Neuronal stem cell (in vitro differentiated cells): ENCODE measurements at regions not wholly inside any gene's neighbourhood (a gene's known extent, or its start where the extent isn't known, plus 50 kb on each side); places are given as distances from the start of the nearest gene placed in this dataset.

Experiments
- DNase-seq: peaks from one replicate; pipeline ENCODE4 v3.0.0-alpha.2; 2013; ENCODE audit warnings: low spot score
- H2AFZ ChIP-seq: one replicate; pipeline ENCODE4 v1.6.1; 2013; ENCODE audit warnings: mild to moderate bottlenecking, low read length, inconsistent platforms
- H2AK5ac ChIP-seq: 2 replicates; pipeline ENCODE4 v1.6.1; 2013; ENCODE audit warnings: low read depth, mild to moderate bottlenecking, inconsistent platforms, low read length, moderate library complexity, mixed read lengths
- H2BK120ac ChIP-seq: 2 replicates; pipeline ENCODE4 v1.6.1; 2013; ENCODE audit warnings: low read depth, mild to moderate bottlenecking, inconsistent platforms, low read length, moderate library complexity, mixed read lengths
- H2BK12ac ChIP-seq: one replicate; pipeline ENCODE4 v1.6.1; 2013; ENCODE audit warnings: low read length, inconsistent platforms
- H2BK15ac ChIP-seq: 2 replicates; pipeline ENCODE4 v1.6.1; 2013; ENCODE audit warnings: mild to moderate bottlenecking, low read length, inconsistent platforms, mixed read lengths
- H2BK5ac ChIP-seq: one replicate; pipeline ENCODE4 v1.6.1; 2013; ENCODE audit warnings: inconsistent platforms, mild to moderate bottlenecking, low read length, moderate library complexity
- H3K14ac ChIP-seq: one replicate; pipeline ENCODE4 v1.6.1; 2013; ENCODE audit warnings: low read length, inconsistent platforms
- H3K18ac ChIP-seq: 2 replicates; pipeline ENCODE4 v1.6.1; 2013; ENCODE audit warnings: low read length, inconsistent platforms
- H3K23ac ChIP-seq: 2 replicates; pipeline ENCODE4 v1.6.1; 2013; ENCODE audit warnings: low read depth, mild to moderate bottlenecking, mixed read lengths, low read length, inconsistent platforms; ENCODE audit not compliant: poor library complexity
- H3K27ac ChIP-seq: replicated peaks from 3 replicates; pipeline ENCODE4 v1.5.1; 2013; ENCODE audit warnings: low read length, inconsistent platforms
- H3K27me3 ChIP-seq, 3 experiments: 2 replicates each; pipeline ENCODE4 v1.6.1; 2013; ENCODE audit warnings: low read length in 3 of 3, mild to moderate bottlenecking in 2 of 3, inconsistent platforms in 1 of 3, low read depth in 1 of 3, mixed read lengths in 1 of 3, moderate library complexity in 1 of 3; ENCODE audit not compliant: control insufficient read depth in 3 of 3, insufficient read depth in 3 of 3
- H3K36me3 ChIP-seq, 2 donors: replicated peaks in 1 of 2; 2 replicates each; pipeline ENCODE4 v1.6.1; 2013; ENCODE audit warnings: low read length in 2 of 2; ENCODE audit not compliant: control insufficient read depth in 2 of 2, insufficient read depth in 2 of 2
- H3K4ac ChIP-seq: 2 replicates; pipeline ENCODE4 v1.6.1; 2013; ENCODE audit warnings: inconsistent platforms, mild to moderate bottlenecking, low read length, moderate library complexity
- H3K4me1 ChIP-seq, 2 donors: 1 replicate in 1 of 2; 2 replicates in 1 of 2; pipeline ENCODE4 v1.6.1; 2013; ENCODE audit warnings: low read length in 2 of 2, low read depth in 1 of 2; ENCODE audit not compliant: control insufficient read depth in 2 of 2, insufficient read depth in 1 of 2
- H3K4me2 ChIP-seq: one replicate; pipeline ENCODE4 v1.6.1; 2013; ENCODE audit warnings: mild to moderate bottlenecking, low read length, inconsistent platforms; ENCODE audit not compliant: insufficient read depth, poor library complexity, severe bottlenecking
- H3K4me3 ChIP-seq, 2 donors: 2 replicates each; pipeline ENCODE4 v1.5.1; 2013; ENCODE audit warnings: low read length in 2 of 2, mild to moderate bottlenecking in 2 of 2, inconsistent platforms in 1 of 2, moderate library complexity in 1 of 2
- H3K79me1 ChIP-seq: one replicate; pipeline ENCODE4 v1.6.1; 2013; ENCODE audit warnings: low read depth, mild to moderate bottlenecking, inconsistent platforms, low read length, moderate library complexity
- H3K9ac ChIP-seq: one replicate; pipeline ENCODE4 v1.6.1; 2013; ENCODE audit warnings: mild to moderate bottlenecking, low read depth, low read length, inconsistent platforms; ENCODE audit not compliant: poor library complexity
- H3K9me3 ChIP-seq, 2 donors: replicated peaks in 1 of 2; 2 replicates each; pipeline versions ENCODE3 to v1.6.1; 2013; ENCODE audit warnings: low read length in 2 of 2, mild to moderate bottlenecking in 2 of 2, inconsistent platforms in 1 of 2, low read depth in 1 of 2, mixed read lengths in 1 of 2, moderate library complexity in 1 of 2; ENCODE audit not compliant: control insufficient read depth in 2 of 2, insufficient read depth in 1 of 2
- H4K8ac ChIP-seq: one replicate; pipeline ENCODE4 v1.6.1; 2013; ENCODE audit warnings: low read depth, mild to moderate bottlenecking, inconsistent platforms, low read length, moderate library complexity
- H4K91ac ChIP-seq: one replicate; pipeline ENCODE4 v1.6.1; 2013; ENCODE audit warnings: low read length, low read depth, mild to moderate bottlenecking, inconsistent platforms; ENCODE audit not compliant: poor library complexity
- WGBS, 2 donors: extraction: QIAGEN DNeasy Blood & Tissue Kit; methylation state at CpG; one replicate each; pipeline ENCODE4 v1.1.7; 2013; ENCODE audit warnings: missing lambda C conversion rate in 2 of 2, mixed read lengths in 1 of 2; ENCODE audit not compliant: insufficient read length in 2 of 2, insufficient replicate concordance in 1 of 2; ENCODE audit errors: extremely low coverage in 2 of 2; 5-methylcytosine and 5-hydroxymethylcytosine counted together

DNA sequence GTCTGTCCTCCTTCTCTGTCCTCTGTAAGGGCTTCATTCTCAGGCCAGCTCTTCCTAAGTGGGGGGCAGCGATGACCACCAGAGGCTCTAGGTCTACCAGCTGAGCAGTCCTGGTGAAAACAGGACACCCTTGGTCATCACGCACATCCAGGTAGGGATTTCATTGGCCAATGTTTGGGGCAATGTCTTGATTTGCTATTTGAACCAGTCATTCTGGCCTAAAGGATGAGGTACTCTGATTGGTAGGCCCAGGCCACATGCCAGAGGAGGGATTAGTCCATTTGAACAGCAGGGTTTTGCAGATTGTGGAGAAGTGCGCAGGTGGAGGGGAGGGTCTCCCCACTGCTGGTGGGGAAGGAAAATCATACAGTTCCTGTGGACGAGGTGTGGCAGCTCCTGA lies 57.3 kb downstream of the PLXNA1 start:
- Histone ChIP-seq H3K36me3 (peaks cover 0 to 6% of the 10 kb centered on the region in 2 donors), H2BK15ac (no peak overlapping the region), H3K9ac (no peak overlapping the region), H3K14ac (no peak overlapping the region), H3K27me3 (no peaks in the 10 kb centered on the region), H3K4me3 (no peak overlapping the region), H3K18ac (no peak overlapping the region), H2BK12ac (no peak overlapping the region), H2BK120ac (no peak overlapping the region), H3K27ac (no peak overlapping the region), H3K4me2 (no peak overlapping the region), H2AK5ac (no peak overlapping the region), H4K8ac (no peak overlapping the region), H3K4ac (no peak overlapping the region), H3K79me1 (no peaks in the 10 kb centered on the region), H3K23ac (no peak overlapping the region), H4K91ac (no peak overlapping the region), H2BK5ac (no peak overlapping the region), H3K9me3 (peaks cover 0 to 2% of the 10 kb centered on the region in 2 donors), H2AFZ (no peak overlapping the region), H3K4me1 (peaks cover 0 to 16% of the 10 kb centered on the region in 2 donors)
- no peak for DNase-seq
- WGBS, 2 donors: no CpG with 5 or more reads among the region's 4 CpGs

DNA sequence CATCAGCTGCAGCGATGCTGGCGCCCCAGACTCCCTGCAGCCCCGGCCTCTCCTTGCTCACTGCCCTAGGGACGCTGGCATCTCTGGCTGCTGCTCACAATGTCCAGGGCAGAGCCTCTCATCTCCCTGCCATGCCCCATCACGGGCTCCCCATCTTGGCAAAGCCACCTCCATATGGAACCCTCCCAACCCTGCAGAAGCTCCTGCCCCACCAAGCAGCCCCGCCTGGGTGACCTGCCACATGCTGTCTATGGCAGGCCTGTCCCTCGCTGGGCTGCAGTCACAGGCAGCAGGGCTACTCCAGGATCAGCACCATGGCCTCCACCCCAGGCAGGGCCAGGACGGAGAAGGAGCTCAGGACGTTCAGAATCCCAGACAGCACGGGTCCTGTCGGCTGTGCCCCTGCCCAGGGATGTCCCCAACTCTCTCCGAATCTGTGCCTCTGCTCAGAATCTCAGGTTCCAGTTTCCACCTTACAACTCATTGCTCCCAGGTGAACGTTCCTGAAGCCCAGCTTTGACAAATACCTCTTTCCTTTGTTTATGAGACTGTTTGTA lies 58.4 kb downstream of the PLXNA1 start:
- H2AFZ ChIP-seq: no peak overlapping the region
- no peak overlapping the region for H4K8ac ChIP-seq

DNA sequence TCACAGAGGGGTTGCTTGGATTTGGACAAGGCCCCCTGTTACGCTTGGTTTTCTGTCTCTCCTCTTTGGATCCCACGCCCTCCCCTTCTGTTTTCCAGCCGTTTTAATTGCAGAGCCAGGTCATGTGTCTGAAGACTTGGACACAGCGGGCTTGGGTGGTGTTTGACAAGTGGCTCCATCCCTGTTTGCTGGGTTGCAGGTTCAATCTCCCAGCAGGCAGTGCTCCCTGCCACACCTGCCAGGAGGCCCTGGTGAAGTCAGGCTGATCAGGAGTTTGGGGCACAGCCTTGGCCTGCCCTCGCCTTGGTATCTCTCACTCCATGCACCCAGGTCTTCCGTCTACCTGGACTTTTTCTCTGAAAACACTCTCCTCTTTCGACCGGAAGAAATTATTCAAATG lies 59.0 kb downstream of the PLXNA1 start:
- no peak overlapping the region for H3K27ac ChIP-seq
- H2BK5ac ChIP-seq: peak overlapping the region; percentile 21
- H3K79me1 ChIP-seq: no peaks in the 10 kb centered on the region

More for the DNA sequence above, 58.4 kb downstream of the PLXNA1 start:
- no peak overlapping the region for H3K4me3 ChIP-seq
- no peak overlapping the region for H3K23ac ChIP-seq
- H3K18ac ChIP-seq: peak overlapping the region; percentile 84
- no peak overlapping the region for H3K9ac ChIP-seq
- peak overlapping the region; percentile 70 for H2BK5ac ChIP-seq
- no peak for DNase-seq
- peaks cover 0 to 2% of the 10 kb centered on the region in 2 donors for H3K9me3 ChIP-seq
- WGBS, 2 donors: no CpG with 5 or more reads among the region's 13 CpGs
- no peaks in the 10 kb centered on the region for H3K27me3 ChIP-seq
- no peak overlapping the region for H3K14ac ChIP-seq
- no peak overlapping the region for H2AK5ac ChIP-seq
- no peak overlapping the region for H2BK120ac ChIP-seq
- no peak overlapping the region for H2BK15ac ChIP-seq
- H4K91ac ChIP-seq: no peak overlapping the region
- no peak overlapping the region for H3K4ac ChIP-seq
- peaks cover 0 to 16% of the 10 kb centered on the region in 2 donors for H3K4me1 ChIP-seq
- no peaks in the 10 kb centered on the region for H3K79me1 ChIP-seq
- no peak overlapping the region for H3K4me2 ChIP-seq
- no peaks in the 10 kb centered on the region for H3K36me3 ChIP-seq
- no peak overlapping the region for H3K27ac ChIP-seq
- peak overlapping the region; percentile 5 for H2BK12ac ChIP-seq

DNA sequence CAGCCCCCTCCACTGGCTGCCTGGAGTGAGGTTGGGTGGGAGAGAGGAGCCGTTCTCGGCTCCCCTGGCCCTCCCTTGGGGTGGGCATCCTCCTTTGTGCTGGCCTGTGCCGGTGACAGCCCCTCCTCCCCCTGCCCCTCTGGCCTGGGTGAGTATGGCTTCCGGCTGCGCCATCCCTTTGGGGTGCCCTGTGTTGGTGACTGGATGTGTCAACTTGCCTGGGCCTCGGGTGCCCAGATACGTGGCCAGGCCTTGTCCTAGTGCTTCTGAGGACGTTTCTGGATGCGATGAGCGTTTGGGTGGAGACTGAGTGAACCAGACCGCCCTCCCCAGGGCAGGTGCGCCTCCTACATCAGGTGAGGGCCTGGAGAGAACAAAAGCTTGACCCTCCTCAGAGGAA lies 59.7 kb downstream of the PLXNA1 start:
- Histone ChIP-seq H3K14ac (no peak overlapping the region), H3K4me3 (no peak overlapping the region), H3K4ac (no peak overlapping the region), H3K4me1 (peaks cover 0 to 16% of the 10 kb centered on the region in 2 donors), H2AFZ (no peak overlapping the region), H3K23ac (no peak overlapping the region), H3K27ac (no peak overlapping the region), H3K9me3 (peaks cover 0 to 2% of the 10 kb centered on the region in 2 donors), H3K36me3 (no peaks in the 10 kb centered on the region), H3K18ac (peak overlapping the region; percentile 76), H2BK5ac (no peak overlapping the region), H4K8ac (no peak overlapping the region), H2BK15ac (peak overlapping the region; percentile 8), H3K27me3 (no peaks in the 10 kb centered on the region), H3K4me2 (no peak overlapping the region), H2BK120ac (peak overlapping the region; percentile 58), H2BK12ac (peak overlapping the region; percentile 67), H4K91ac (no peak overlapping the region), H3K9ac (no peak overlapping the region), H3K79me1 (no peaks in the 10 kb centered on the region), H2AK5ac (peak overlapping the region; percentile 10)
- DNase-seq: no peak
- no CpG with 5 or more reads among the region's 12 CpGs for WGBS, 2 donors

More for the DNA sequence above, 59.0 kb downstream of the PLXNA1 start:
- Histone ChIP-seq H3K4me1 (peaks cover 0 to 16% of the 10 kb centered on the region in 2 donors), H3K23ac (peak overlapping the region; percentile 52), H2BK15ac (no peak overlapping the region), H3K4ac (no peak overlapping the region), H4K91ac (no peak overlapping the region), H4K8ac (no peak overlapping the region), H3K4me3 (no peak overlapping the region), H2BK120ac (no peak overlapping the region), H3K9me3 (peaks cover 0 to 2% of the 10 kb centered on the region in 2 donors), H3K4me2 (no peak overlapping the region), H3K9ac (no peak overlapping the region), H3K36me3 (no peaks in the 10 kb centered on the region), H3K18ac (peak overlapping the region; percentile 69), H3K27me3 (no peaks in the 10 kb centered on the region), H3K14ac (no peak overlapping the region), H2AFZ (no peak overlapping the region), H2AK5ac (peak overlapping the region; percentile 30), H2BK12ac (peak overlapping the region; percentile 33)
- DNase-seq: no peak
- no CpG with 5 or more reads among the region's 8 CpGs for WGBS, 2 donors
